Transverse colon (tissue), 4 donors: ENCODE measurements at regions not wholly inside any gene's neighbourhood (a gene's known extent, or its start where the extent isn't known, plus 50 kb on each side); places are given as distances from the start of the nearest gene placed in this dataset.
"Not testable (repeated sequence)": the region's sequence is repeated elsewhere in the genome, so short reads cannot be mapped to it uniquely, and the experiment has no call there.

Source experiments
- DNase-seq: peaks from one replicate; pipeline ENCODE4 v3.0.0-alpha.2; 2019
- H3K27ac ChIP-seq, 4 donors: fragments of 200-600 bp; sonication (generic); 2 replicates each; pipeline ENCODE4 v1.5.1; 2016 to 2018; ENCODE audit warnings: inconsistent platforms in 4 of 4
- H3K27me3 ChIP-seq: fragments of 200-600 bp; sonication (generic); 2 replicates; pipeline ENCODE4 v1.5.1; 2017; ENCODE audit warnings: inconsistent platforms
- H3K36me3 ChIP-seq, 4 donors: fragments of 200-600 bp; sonication (generic); 2 replicates each; pipeline ENCODE4 v1.5.1; 2017 to 2019; ENCODE audit warnings: inconsistent platforms in 4 of 4
- H3K4me1 ChIP-seq, 4 donors: fragments of 200-600 bp; sonication (generic); 2 replicates each; pipeline ENCODE4 v1.5.1; 2017 to 2020; ENCODE audit warnings: inconsistent platforms in 4 of 4
- H3K4me3 ChIP-seq, 4 donors: fragments of 200-600 bp; sonication (generic); 1 replicate in 1 of 4; 2 replicates in 3 of 4; pipeline versions ENCODE4 v1.5.1 to v1.6.1; 2017 to 2019; ENCODE audit warnings: inconsistent platforms in 4 of 4
- H3K9me3 ChIP-seq, 2 donors: fragments of 200-600 bp; sonication (generic); 2 replicates each; pipeline ENCODE4 v1.5.1; 2017 to 2019; ENCODE audit warnings: inconsistent platforms in 2 of 2
- CTCF ChIP-seq, 5 experiments: fragments of 200-600 bp in 3 of 5; fragments of 450-650 bp in 2 of 5; sonication (generic) in 3 of 5; IDR thresholded peaks; 1 replicate in 2 of 5; 2 replicates in 3 of 5; pipeline ENCODE4 v1.5.1; 2016 to 2017; ENCODE audit warnings: antibody characterized with exemption in 5 of 5, inconsistent platforms in 3 of 5, mild to moderate bottlenecking in 2 of 5, moderate library complexity in 1 of 5
- EP300 ChIP-seq: sonication (generic); formaldehyde crosslinking; IDR thresholded peaks from one replicate; pipeline ENCODE4 v1.6.1; 2017; ENCODE audit warnings: antibody characterized with exemption, low read depth
- POLR2A ChIP-seq: fragments of 450-650 bp; IDR thresholded peaks from one replicate; pipeline ENCODE4 v1.6.1; 2016; ENCODE audit warnings: antibody characterized with exemption, mild to moderate bottlenecking, moderate library complexity
- POLR2AphosphoS5 ChIP-seq, 3 donors: sonication (generic); formaldehyde crosslinking; IDR thresholded peaks; one replicate each; pipeline ENCODE4 v1.6.1; 2016; ENCODE audit warnings: antibody characterized with exemption in 3 of 3
- WGBS, 2 donors: methylation state at CpG; one replicate each; pipeline ENCODE4 v1.1.5; 2018; ENCODE audit warnings: low coverage in 1 of 2; 5-methylcytosine and 5-hydroxymethylcytosine counted together
- in situ Hi-C, 4 donors: fragments of 200-750 bp; cut with MboI; loops; one replicate each; pipeline versions ENCODE4 v1.15.0 to v1.15.1; 2017; ENCODE audit warnings: low sequenced_read_pairs in 3 of 4, low pct_ligation_motif_present in 1 of 4, low pct_unique_long_range_greater_than_20kb in 1 of 4
- intact Hi-C: fragments of 100-400 bp; cut with DNase I; formaldehyde crosslinking; loops from one replicate; pipeline ENCODE4 v1.15.1; 2023; ENCODE audit warnings: low total_unique reads

- H3K27ac ChIP-seq: no peak overlapping the region
- no peak for DNase-seq
- H3K4me1 ChIP-seq: no peaks in the 10 kb centered on the region
- H3K4me3 ChIP-seq: no peak overlapping the region
- H3K36me3 ChIP-seq: no peaks in the 10 kb centered on the region
- peaks cover 0 to 4% of the 10 kb centered on the region in 2 donors for H3K9me3 ChIP-seq
- H3K27me3 ChIP-seq: no peaks in the 10 kb centered on the region
- in situ Hi-C loops: no loop called here
- no peak for TF ChIP-seq EP300
- no peak for TF ChIP-seq POLR2A
- TF ChIP-seq CTCF (IDR thresholded peaks at IDR 0.05): no peak
- no peak for TF ChIP-seq POLR2AphosphoS5 (IDR thresholded peaks at IDR 0.05)
- 47 to 58% methylated on average over 2 of the region's 2 CpGs for WGBS, 2 donors
- intact Hi-C loops: no loop called here
Observed at GRCh38 chr2:5021136-5021535, 671.0 kb upstream of the SOX11 start.

- peaks cover 0 to 4% of the 10 kb centered on the region in 2 donors for H3K9me3 ChIP-seq
- in situ Hi-C loops: no loop called here
- no peak overlapping the region for H3K4me3 ChIP-seq
- TF ChIP-seq CTCF (IDR thresholded peaks at IDR 0.05) (no peak), POLR2A (no peak), POLR2AphosphoS5 (IDR thresholded peaks at IDR 0.05) (no peak), EP300 (no peak)
- 96% methylated on average over 3 of the region's 3 CpGs; no CpG with 5 or more reads in 1 of the 2 donors for WGBS, 2 donors
- H3K36me3 ChIP-seq: no peaks in the 10 kb centered on the region
- no peaks in the 10 kb centered on the region for H3K4me1 ChIP-seq
- no peak for DNase-seq
- intact Hi-C loops: no loop called here
- H3K27me3 ChIP-seq: no peaks in the 10 kb centered on the region
- no peak overlapping the region for H3K27ac ChIP-seq
Observed at GRCh38 chr2:5022061-5022460, 670.1 kb upstream of the SOX11 start.

- DNase-seq, H3K27me3 ChIP-seq, H3K36me3 ChIP-seq, H3K27ac ChIP-seq, H3K9me3 ChIP-seq, in situ Hi-C loops, intact Hi-C loops, H3K4me1 ChIP-seq, H3K4me3 ChIP-seq: not testable (repeated sequence)
Observed at GRCh38 chr2:5022708-5023635, 669.2 kb upstream of the SOX11 start.

GRCh38 chr2:5026571-5027234, 665.5 kb upstream of the SOX11 start:
- TF ChIP-seq EP300 (no peak), POLR2A (no peak), CTCF (IDR thresholded peaks at IDR 0.05) (no peak), POLR2AphosphoS5 (IDR thresholded peaks at IDR 0.05) (no peak)
- H3K4me3 ChIP-seq: no peak overlapping the region
- 75 to 82% methylated on average over 8 to 9 of the region's 9 CpGs for WGBS, 2 donors
- H3K27ac ChIP-seq: no peak overlapping the region
- no peak for DNase-seq
- peaks cover 0 to 4% of the 10 kb centered on the region in 2 donors for H3K9me3 ChIP-seq
- H3K27me3 ChIP-seq: no peaks in the 10 kb centered on the region
- H3K4me1 ChIP-seq: no peaks in the 10 kb centered on the region
- intact Hi-C loops (no loop called here), in situ Hi-C loops (no loop called here)
- no peaks in the 10 kb centered on the region for H3K36me3 ChIP-seq
